COR-L47 (cell line): ENCODE measurements at regions not wholly inside any gene's neighbourhood (a gene's known extent, or its start where the extent isn't known, plus 50 kb on each side); places are given as distances from the start of the nearest gene placed in this dataset.
"Not testable (repeated sequence)": the region's sequence is repeated elsewhere in the genome, so short reads cannot be mapped to it uniquely, and the experiment has no call there.

ENCODE experiments used
- DNase-seq: peaks from one replicate; lab custom pipeline; 2025; lab: John Stamatoyannopoulos, UW

DNA sequence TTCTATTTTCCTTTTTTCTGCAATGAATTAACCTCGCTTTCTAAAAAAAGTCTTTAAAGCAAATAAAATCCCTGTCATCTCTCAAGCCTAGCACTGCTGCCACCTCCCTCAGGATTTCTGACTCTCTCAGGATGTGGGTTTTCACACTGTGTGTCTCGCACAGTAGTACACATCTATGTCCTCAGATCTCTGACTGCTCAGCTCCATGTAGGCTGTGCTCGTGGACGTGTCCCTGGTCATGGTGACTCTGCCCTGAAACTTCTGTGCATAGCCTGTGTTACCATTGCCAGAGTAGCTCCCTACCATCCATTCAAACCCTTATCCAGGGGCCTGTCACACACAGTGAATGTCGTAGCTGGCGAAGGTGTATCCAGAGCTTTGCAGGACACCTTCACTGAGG lies 619.3 kb downstream of the TMEM121 start:
- DNase-seq: not testable (repeated sequence)

DNA sequence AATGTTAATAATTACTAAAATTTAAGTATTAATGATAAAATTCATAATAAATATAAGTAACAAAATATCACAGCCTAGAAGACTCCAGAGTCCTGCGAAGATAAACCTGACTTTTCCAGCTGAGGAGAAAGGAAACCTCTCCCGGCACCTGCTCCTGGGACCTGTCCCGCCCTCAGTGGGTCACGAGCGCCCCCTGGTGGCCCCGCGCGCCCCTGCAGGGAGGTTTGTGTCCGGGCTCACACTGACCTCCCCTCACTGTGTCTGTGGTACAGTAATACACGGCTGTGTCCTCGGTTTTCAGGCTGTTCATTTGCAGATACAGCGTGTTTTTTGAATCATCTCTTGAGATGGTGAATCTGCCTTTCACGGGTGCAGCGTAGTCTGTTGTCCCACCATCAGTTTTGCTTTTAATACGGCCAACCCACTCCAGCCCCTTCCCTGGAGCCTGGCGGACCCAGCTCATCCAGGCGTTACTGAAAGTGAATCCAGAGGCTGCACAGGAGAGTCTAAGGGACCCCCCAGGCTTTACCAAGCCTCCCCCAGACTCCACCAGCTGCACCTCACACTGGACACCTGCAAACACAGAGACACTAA lies 627.1 kb downstream of the TMEM121 start:
- DNase-seq: peak; percentile 7

DNA sequence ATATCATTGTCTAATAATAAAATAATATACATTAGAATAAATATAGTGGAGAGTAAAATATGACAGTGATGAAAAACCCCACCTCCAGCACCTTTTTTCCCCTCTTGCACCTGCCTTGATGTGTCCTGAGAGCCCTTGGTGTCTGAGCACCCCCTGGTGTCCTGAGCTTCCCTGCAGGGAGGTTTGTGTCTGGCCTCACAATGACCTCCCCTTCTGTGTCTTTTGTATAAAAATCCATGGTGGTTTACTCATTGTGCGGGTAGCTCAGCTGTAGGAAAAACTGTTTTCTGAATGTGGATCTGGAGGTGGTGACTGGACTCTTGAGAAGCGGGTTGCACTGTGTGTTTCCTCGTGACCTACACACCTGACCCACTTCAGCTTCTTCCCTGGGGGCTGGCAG lies 636.9 kb downstream of the TMEM121 start:
- no peak for DNase-seq

- DNase-seq: not testable (repeated sequence)
Measured at GRCh38 chr14:106163812-106164211, 637.4 kb downstream of the TMEM121 start.

DNA sequence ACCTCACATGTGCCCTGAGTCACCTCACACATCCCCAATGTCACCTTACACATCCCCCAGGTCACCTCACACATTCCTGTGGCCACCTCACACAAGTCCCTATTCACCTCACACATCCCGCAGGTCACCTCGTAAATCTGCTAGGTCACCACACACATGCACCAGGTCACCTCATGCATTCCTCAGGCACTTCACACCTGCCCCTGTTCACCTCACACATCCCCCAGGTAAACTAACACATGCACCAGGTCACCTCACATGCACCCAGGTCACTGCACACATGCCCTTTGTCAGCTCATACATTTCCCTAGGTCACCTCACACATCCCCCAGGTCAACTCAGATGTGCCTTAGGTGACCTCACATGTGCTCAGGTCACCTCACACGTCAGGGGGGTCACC lies 639.8 kb downstream of the TMEM121 start:
- DNase-seq: no peak

DNA sequence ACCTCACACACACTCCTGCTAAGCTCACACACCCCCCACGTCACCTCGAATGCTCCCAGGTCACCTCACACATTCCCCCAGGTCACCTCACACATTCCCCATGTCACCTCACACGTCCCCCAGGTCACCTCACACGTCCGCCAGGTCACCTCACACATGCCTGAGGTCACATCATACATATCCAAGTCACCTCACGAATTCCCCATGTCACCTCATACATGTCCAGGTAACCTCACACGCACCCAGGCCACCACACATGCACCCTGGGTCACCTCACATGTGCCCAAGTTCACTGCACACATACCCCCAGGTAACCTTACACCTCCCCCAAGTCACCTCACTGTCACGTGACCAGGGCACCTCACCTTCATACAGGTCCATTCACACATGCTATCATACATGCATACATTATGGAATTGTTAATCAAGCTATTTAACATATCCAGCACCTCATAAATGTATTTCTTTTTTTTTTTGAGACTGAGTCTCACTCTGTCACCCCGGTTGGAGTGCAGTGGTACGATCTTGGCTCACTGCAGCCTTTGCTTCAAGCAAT lies 640.3 kb downstream of the TMEM121 start:
- DNase-seq: no peak

- DNase-seq: not testable (repeated sequence)
Measured at GRCh38 chr14:106170163-106170658, 643.8 kb downstream of the TMEM121 start.

DNA sequence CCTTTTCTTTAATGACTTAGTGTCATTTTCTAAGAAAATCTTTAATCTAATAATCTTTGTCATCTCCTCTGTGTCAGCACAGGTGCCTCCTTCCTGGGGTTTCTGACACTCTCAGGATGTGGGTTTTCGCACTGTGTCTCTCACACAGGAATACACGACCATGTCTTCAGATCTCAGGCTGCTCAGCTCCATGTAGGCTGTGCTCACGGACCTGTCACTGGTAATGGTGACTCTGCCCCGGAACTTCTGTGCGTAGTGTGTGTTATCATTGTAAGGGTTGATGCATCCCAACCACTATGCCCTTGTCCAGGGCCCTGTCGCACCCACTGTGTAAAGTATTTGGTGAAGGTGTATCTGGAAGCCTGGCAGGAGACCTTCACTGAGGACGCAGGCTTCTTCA lies 647.8 kb downstream of the TMEM121 start:
- DNase-seq: no peak

DNA sequence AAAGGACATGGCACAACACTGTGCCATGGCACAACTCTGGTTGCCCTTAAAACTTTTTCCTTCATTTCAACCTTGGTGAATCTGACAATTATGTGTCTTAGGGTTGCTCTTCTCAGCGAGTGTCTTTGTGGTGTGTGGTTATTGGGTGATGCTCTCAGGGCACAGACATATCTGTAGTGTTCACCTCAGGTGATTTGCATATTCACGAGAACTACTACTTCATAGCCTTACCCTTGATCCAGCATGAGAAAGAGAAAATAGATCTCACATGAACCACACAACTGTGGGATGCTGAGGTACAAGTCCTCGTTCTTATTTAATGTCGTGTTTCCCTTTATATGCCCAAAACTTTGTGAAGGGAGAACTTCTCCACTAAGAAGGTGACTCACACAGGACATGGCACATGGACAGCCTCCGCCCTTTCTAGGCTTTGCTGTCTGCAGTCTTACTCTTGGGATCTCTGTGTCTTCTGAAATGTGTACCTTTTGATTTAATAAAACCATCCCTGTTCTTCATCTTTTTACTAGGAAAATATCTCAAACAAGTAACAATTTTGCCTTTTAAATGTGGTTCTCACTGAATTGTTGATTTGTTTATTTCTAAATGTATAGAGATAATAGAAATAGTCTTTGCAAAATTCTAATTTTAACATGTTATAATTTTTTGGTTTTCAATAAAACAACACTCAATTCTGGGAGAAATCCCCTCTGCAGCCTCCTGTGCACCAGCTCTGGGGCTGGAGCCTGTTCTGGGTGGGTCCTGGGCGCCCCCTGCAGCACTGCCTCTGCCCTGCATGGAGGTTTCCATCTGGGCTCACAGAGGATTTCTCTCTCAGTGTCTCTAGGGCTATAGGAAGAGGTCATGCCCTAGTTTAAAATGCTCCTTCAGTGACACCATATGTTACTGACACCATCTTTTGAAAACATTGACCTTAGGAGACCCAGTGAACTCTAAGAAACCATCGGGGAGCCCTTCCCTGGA lies 651.2 kb downstream of the TMEM121 start:
- DNase-seq: not testable (repeated sequence)

DNA sequence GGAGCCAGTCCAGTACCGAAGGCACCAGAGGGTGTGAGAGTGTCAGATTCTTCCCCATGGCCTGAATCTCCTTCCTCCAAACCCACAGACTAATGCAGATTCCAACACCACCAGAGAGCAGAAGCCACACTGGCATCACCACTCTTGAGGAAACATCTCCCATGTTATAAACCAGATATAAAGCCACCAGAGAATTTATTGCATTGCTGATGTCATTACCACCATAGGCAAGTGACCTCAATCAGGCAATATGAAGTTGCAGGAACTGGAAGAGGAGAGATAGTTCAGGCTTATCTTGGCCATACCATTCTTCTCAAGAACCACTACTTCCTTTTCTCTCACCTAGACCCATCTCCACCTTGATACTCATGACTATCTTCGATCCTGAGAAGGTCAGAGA lies 653.4 kb downstream of the TMEM121 start:
- DNase-seq: no peak

- DNase-seq: not testable (repeated sequence)
Measured at GRCh38 chr14:106184771-106185170, 658.4 kb downstream of the TMEM121 start.

GRCh38 chr14:106185174-106185836 lies 658.9 kb downstream of the TMEM121 start:
- not testable (repeated sequence) for DNase-seq

GRCh38 chr14:106185837-106186233 lies 659.5 kb downstream of the TMEM121 start:
- no peak for DNase-seq

- no peak for DNase-seq
Measured at GRCh38 chr14:106187216-106187615, 660.8 kb downstream of the TMEM121 start.

GRCh38 chr14:106192701-106193100 lies 666.3 kb downstream of the TMEM121 start:
- DNase-seq: not testable (repeated sequence)

- not testable (repeated sequence) for DNase-seq
Measured at GRCh38 chr14:106196459-106196858, 670.1 kb downstream of the TMEM121 start.

DNA sequence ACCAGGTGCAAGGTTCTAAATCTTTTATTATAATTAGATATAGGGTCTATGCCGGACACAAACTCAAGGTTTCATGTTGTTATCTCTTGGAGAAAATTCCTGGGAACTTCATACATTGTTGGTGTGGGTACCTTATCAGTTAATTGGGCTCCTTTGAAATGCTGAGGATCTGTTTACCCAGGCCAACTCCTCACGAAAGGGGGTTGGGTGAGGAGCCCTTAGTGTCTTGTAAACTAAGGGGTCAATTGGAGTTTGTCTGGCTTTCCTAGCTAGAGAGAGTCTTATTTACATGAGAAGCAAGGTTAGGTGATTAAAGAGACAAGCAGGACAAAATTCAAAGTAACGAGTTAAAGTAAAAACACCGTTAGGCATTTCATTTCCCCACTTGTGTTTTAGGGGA lies 670.9 kb downstream of the TMEM121 start:
- not testable (repeated sequence) for DNase-seq

DNA sequence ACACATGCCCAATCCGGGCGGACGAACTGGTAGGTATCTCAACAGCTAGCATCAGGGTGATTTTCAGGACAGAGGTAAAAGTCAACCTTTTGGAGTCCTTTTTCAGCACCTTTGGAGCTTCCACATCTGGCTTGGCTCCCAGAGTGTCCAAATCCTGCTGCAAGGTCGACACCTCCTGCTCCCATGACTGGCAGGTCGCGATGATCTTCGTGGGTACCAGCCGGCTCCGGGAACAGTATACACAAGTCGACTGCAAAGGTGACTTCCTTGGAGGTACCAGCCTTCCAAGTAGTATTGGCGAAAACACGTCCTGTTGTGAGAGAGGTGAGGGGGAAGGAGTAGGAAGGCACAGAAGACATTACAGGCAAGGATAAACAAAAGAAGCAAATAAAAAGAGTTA lies 672.7 kb downstream of the TMEM121 start:
- no peak for DNase-seq

- no peak for DNase-seq
Measured at GRCh38 chr14:106200541-106201315, 674.3 kb downstream of the TMEM121 start.

DNA sequence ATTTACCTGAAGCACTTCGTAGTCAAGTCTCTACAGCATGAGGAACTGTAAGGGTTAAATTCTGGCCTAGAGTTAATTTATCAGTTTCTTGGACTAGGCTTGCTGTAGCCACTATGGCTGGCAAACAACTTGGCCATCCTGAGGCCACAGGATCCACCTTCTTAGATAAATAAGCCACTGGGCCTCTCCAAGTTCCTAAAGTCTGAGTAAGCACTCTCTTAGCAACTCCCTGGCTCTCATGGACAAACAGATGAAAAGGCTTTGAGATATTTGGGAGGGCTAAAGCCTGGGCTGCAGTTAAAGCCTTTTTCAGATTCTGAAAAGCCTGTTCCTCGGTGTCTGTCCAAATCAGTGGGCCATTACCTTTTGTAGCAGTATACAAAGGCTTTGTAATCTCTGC lies 675.0 kb downstream of the TMEM121 start:
- DNase-seq: no peak

DNA sequence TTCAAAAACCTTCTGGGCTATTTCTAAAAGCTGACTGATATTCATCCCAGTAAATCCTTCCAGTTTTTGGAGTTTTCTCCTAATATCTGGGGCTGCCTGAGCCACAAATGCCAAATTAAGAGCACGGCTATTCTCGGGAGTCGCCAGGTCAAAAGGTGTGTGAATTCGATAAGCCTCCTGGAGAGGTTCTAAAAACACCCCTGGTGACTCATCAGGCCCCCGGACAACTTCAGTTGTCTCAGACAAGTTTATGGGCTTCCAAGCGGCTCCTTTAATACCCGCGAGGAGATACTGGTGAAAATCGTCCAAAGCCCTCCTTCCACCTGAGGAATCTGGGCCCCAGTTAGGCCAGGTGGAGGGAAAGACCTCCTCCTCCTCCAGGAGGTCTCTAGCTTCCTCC lies 677.1 kb downstream of the TMEM121 start:
- DNase-seq: no peak
